A673 (cell line): ENCODE measurements at regions not wholly inside any gene's neighbourhood (a gene's known extent, or its start where the extent isn't known, plus 50 kb on each side); places are given as distances from the start of the nearest gene placed in this dataset.

Experiments
- BruUV-seq: library from RNA; stranded (reverse); fragments of 400-500 nt; replicated peaks from 2 replicates; lab custom pipeline; 2021; lab: Mats Ljungman, UMichigan
- CTCF ChIA-PET: fragments of 300-600 bp; sonication (Branson Sonifier 250); formaldehyde crosslinking; loops from one replicate; lab custom pipeline; 2022; ENCODE audit warnings: antibody characterized with exemption; lab: Charles Lee
- POLR2A ChIA-PET: fragments of 300-600 bp; sonication (Branson Sonifier 250); formaldehyde crosslinking; loops from one replicate; lab custom pipeline; 2022; ENCODE audit warnings: antibody characterized with exemption; ENCODE audit not compliant: low non-redundant PET; lab: Charles Lee
- DNase-seq: peaks from one replicate; pipeline ENCODE4 v3.0.0-alpha.2; 2015; ENCODE audit warnings: low spot score
- H3K27ac ChIP-seq: fragments of 200-600 bp; sonication (generic); 2 replicates; pipeline ENCODE4 v1.5.1; 2016; ENCODE audit warnings: mixed run types, low read depth, mild to moderate bottlenecking, mixed read lengths, antibody characterized with exemption, low read length; ENCODE audit not compliant: poor library complexity, severe bottlenecking
- H3K27me3 ChIP-seq: fragments of 200-600 bp; sonication (generic); replicated peaks from 2 replicates; pipeline ENCODE4 v1.6.1; 2017; ENCODE audit warnings: mixed run types, low read depth, mild to moderate bottlenecking, mixed read lengths, antibody characterized with exemption, low read length; ENCODE audit not compliant: insufficient read depth, poor library complexity
- H3K36me3 ChIP-seq: fragments of 200-600 bp; sonication (generic); 2 replicates; pipeline ENCODE4 v1.6.1; 2016; ENCODE audit warnings: mixed run types, mild to moderate bottlenecking, mixed read lengths, antibody characterized with exemption, low read length; ENCODE audit not compliant: insufficient read depth, poor library complexity, severe bottlenecking
- H3K4me1 ChIP-seq: fragments of 200-600 bp; sonication (generic); 2 replicates; pipeline ENCODE4 v1.6.1; 2017; ENCODE audit warnings: mixed run types, mild to moderate bottlenecking, mixed read lengths, antibody characterized with exemption, low read length; ENCODE audit not compliant: insufficient read depth, poor library complexity, severe bottlenecking
- H3K4me3 ChIP-seq: fragments of 200-600 bp; sonication (generic); 2 replicates; pipeline ENCODE4 v1.5.1; 2016; ENCODE audit warnings: low read depth, mixed run types, mild to moderate bottlenecking, mixed read lengths, low read length; ENCODE audit not compliant: poor library complexity, severe bottlenecking
- H3K9me3 ChIP-seq: fragments of 200-600 bp; sonication (generic); 2 replicates; pipeline ENCODE4 v1.6.1; 2016; ENCODE audit warnings: mixed run types, low read depth, mild to moderate bottlenecking, mixed read lengths, antibody characterized with exemption, low read length; ENCODE audit not compliant: poor library complexity, severe bottlenecking
- CTCF ChIP-seq: fragments of 300-800, 200-600 bp; sonication (generic); conservative IDR thresholded peaks from 2 replicates; pipeline ENCODE4 v1.5.1; 2017; ENCODE audit warnings: low read depth, mild to moderate bottlenecking, antibody characterized with exemption, low read length, moderate library complexity, mixed read lengths
- EZH2 ChIP-seq: fragments of 200-600 bp; sonication (generic); IDR thresholded peaks from 2 replicates; pipeline ENCODE4 v1.6.1; 2017; ENCODE audit warnings: borderline replicate concordance, low read depth, mild to moderate bottlenecking, mixed read lengths, antibody characterized with exemption, low read length; ENCODE audit not compliant: poor library complexity, severe bottlenecking
- intact Hi-C: fragments of 100-400 bp; cut with micrococcal nuclease; formaldehyde crosslinking; loops from one replicate; pipeline ENCODE4 v1.10.0; 2022; ENCODE audit not compliant: unreplicated experiment

GRCh38 chrX:74232859-74233258 lies 71.1 kb upstream of the ZCCHC13 start:
- peak; percentile 70 for DNase-seq
- Histone ChIP-seq H3K9me3 (no peaks in the 10 kb centered on the region), H3K27ac (no peak overlapping the region), H3K36me3 (peaks cover under 1% of the 10 kb centered on the region), H3K4me3 (no peak overlapping the region), H3K27me3 (no peaks in the 10 kb centered on the region), H3K4me1 (no peaks in the 10 kb centered on the region)
- ChIA-PET POLR2A (no interaction called here), CTCF (no interaction called here)
- intact Hi-C loops = no loop called here
- TF ChIP-seq CTCF (peak; percentile 37; the same call in 1 of the 2 replicates), EZH2 (no peak)
- BruUV-seq = no TSS peak

- Histone ChIP-seq H3K9me3 (peaks cover 4% of the 10 kb centered on the region), H3K4me3 (no peak overlapping the region), H3K27ac (no peak overlapping the region), H3K4me1 (no peaks in the 10 kb centered on the region), H3K36me3 (peaks cover 5% of the 10 kb centered on the region), H3K27me3 (no peaks in the 10 kb centered on the region)
- POLR2A ChIA-PET = no interaction called here
- DNase-seq = no peak
- TF ChIP-seq EZH2 (no peak), CTCF (no peak)
- intact Hi-C loops = no loop called here
- CTCF ChIA-PET = no interaction called here
- no TSS peak for BruUV-seq
Observed at GRCh38 chrX:74231625-74232024, 72.4 kb upstream of the ZCCHC13 start.

GRCh38 chrX:74230094-74230493 lies 73.9 kb upstream of the ZCCHC13 start:
- Histone ChIP-seq H3K4me1 (no peaks in the 10 kb centered on the region), H3K27me3 (no peaks in the 10 kb centered on the region), H3K4me3 (no peak overlapping the region), H3K27ac (no peak overlapping the region), H3K9me3 (peaks cover 15% of the 10 kb centered on the region), H3K36me3 (peaks cover 15% of the 10 kb centered on the region)
- no peak for TF ChIP-seq EZH2
- 0 out of 2 replicates have a peak, but pooled peaks have one; percentile 8 for TF ChIP-seq CTCF
- CTCF ChIA-PET = no interaction called here
- POLR2A ChIA-PET = no interaction called here
- DNase-seq = no peak
- no TSS peak for BruUV-seq
- intact Hi-C loops = no loop called here
